Stomach (tissue), 4 donors: ENCODE measurements at regions not wholly inside any gene's neighbourhood (a gene's known extent, or its start where the extent isn't known, plus 50 kb on each side); places are given as distances from the start of the nearest gene placed in this dataset.

ENCODE experiments used
- EP300 ChIP-seq: sonication (generic); formaldehyde crosslinking; IDR thresholded peaks from one replicate; pipeline ENCODE4 v1.6.1; 2017; ENCODE audit warnings: antibody characterized with exemption
- TF ChIP-seq, protein P1 (sequence below), 7 experiments: fragments of 450-650 bp in 4 of 7; fragments of 200-600 bp in 3 of 7; sonication (generic) in 3 of 7; IDR thresholded peaks; one replicate each; pipeline ENCODE4 v1.5.1; 2016 to 2019; ENCODE audit warnings: antibody characterized with exemption in 7 of 7, control low read depth in 2 of 7, mild to moderate bottlenecking in 1 of 7

DNA sequence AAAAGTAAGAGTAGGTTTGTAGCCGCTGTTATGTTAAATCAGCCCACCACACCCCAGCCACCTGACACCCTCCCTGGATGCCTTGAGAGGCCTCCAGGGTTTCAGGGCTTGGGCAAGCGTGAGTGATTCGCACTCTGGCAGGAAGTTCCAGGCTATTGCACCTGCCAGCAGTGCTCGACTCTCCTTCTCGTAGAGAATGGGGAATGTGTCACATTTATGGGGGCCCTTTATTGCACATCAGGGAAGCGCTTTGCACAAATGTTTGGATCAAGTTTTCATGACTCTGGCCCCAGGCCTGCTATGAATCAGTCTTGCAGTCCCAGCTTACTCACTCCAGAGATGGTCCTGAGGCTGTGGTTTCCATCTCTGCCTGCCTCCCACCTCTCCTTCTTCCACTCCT lies 66.1 kb upstream of the ADRA1B start:
- TF ChIP-seq, protein P1, sequence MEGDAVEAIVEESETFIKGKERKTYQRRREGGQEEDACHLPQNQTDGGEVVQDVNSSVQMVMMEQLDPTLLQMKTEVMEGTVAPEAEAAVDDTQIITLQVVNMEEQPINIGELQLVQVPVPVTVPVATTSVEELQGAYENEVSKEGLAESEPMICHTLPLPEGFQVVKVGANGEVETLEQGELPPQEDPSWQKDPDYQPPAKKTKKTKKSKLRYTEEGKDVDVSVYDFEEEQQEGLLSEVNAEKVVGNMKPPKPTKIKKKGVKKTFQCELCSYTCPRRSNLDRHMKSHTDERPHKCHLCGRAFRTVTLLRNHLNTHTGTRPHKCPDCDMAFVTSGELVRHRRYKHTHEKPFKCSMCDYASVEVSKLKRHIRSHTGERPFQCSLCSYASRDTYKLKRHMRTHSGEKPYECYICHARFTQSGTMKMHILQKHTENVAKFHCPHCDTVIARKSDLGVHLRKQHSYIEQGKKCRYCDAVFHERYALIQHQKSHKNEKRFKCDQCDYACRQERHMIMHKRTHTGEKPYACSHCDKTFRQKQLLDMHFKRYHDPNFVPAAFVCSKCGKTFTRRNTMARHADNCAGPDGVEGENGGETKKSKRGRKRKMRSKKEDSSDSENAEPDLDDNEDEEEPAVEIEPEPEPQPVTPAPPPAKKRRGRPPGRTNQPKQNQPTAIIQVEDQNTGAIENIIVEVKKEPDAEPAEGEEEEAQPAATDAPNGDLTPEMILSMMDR (IDR thresholded peaks at IDR 0.05): no peak
- TF ChIP-seq EP300: no peak
